GM23248 (cell line): ENCODE measurements at regions not wholly inside any gene's neighbourhood (a gene's known extent, or its start where the extent isn't known, plus 50 kb on each side); places are given as distances from the start of the nearest gene placed in this dataset.

Source experiments
- EZH2 ChIP-seq: fragments of 200-600 bp; sonication (generic); IDR thresholded peaks from 2 replicates; pipeline ENCODE4 v1.6.1; 2018; ENCODE audit warnings: antibody characterized with exemption, mild to moderate bottlenecking; ENCODE audit not compliant: insufficient read depth, poor library complexity, severe bottlenecking
- EZH2phosphoT487 ChIP-seq: fragments of 200-600 bp; sonication (generic); IDR thresholded peaks from 2 replicates; pipeline ENCODE4 v1.6.1; 2018; ENCODE audit warnings: antibody characterized with exemption, moderate library complexity, mild to moderate bottlenecking, low read depth; ENCODE audit not compliant: insufficient read depth

DNA sequence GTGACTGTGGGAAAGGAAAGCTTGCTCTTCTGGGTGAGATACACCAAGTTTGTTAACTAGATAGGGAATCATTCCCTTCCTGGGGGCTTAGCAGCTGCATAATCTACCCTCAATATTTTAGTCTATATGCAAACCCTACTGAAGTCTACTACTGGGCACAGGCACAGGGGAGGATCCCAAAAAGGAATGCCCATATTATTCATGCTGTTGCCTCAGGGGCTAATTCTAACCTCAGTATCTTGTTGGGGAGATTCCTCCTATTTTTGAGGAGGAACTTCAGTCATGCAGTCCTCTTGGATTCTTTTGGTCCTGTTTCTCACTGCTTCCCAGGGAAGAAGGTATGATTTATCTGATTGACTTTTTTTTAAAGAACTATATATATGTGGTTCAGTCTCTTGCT is 58.9 kb upstream of the ANKS1B start:
- no peak for TF ChIP-seq EZH2phosphoT487
- no peak for TF ChIP-seq EZH2
